ENCODE measurements at regions not wholly inside any gene's neighbourhood (a gene's known extent, or its start where the extent isn't known, plus 50 kb on each side); places are given as distances from the start of the nearest gene placed in this dataset.
A peak's percentile ranks its signal among the peaks of the same experiment; 100 is the strongest.

DNA sequence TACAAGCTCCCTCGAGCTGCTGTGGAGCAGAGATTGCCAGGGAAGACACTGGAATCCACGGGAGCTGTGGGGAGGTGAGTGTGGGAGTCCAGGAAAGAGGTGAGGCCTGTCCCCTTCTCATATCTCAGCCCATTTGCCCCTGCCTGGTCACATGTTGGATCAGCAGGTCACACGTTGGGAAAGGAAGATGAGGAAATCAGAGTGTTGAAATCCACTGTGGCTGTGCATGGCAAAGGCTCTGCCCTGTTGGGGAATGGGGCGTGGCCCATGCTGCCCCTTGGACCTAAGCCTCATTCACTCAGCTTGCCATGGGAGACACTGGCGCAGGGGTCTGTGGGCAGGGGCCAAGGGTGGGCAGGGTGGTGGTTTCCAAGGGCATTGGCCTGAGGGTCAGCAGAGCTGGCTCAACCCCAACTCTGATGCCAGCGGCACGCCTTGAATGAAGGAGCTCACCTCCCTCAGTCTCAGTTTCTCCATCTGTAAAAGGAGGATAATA is 85.4 kb upstream of the CPEB4 start:
- CTCF ChIA-PET, result no interaction called here
- TF ChIP-seq, protein P1, sequence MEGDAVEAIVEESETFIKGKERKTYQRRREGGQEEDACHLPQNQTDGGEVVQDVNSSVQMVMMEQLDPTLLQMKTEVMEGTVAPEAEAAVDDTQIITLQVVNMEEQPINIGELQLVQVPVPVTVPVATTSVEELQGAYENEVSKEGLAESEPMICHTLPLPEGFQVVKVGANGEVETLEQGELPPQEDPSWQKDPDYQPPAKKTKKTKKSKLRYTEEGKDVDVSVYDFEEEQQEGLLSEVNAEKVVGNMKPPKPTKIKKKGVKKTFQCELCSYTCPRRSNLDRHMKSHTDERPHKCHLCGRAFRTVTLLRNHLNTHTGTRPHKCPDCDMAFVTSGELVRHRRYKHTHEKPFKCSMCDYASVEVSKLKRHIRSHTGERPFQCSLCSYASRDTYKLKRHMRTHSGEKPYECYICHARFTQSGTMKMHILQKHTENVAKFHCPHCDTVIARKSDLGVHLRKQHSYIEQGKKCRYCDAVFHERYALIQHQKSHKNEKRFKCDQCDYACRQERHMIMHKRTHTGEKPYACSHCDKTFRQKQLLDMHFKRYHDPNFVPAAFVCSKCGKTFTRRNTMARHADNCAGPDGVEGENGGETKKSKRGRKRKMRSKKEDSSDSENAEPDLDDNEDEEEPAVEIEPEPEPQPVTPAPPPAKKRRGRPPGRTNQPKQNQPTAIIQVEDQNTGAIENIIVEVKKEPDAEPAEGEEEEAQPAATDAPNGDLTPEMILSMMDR (conservative IDR thresholded peaks at IDR 0.05; ENCODE audit: low read depth), result no peak
- DNase-seq (ENCODE audit: low spot score), result peak; percentile 73
- POLR2A ChIA-PET (ENCODE audit: low non-redundant PET), result no interaction called here
- H3K27ac ChIP-seq, result peak overlapping the region; percentile 58

DNA sequence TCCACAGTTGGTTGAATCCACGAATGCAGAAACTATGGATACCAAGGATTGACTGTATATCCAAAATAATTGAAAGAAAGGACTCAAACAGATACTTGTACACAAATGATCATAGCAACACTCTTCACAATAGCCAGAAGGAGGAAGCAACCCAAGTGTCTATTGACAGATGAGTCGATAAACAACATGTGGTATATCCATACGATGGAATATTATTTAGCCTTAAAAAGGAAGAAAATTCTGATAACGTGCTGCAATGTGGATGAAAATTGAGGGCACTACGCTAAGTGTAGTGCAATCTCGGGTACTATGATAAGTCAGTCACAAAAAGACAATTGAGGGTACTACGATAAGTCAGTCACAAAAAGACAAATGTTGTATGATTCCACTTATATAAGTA is 83.6 kb upstream of the CPEB4 start:
- POLR2A ChIA-PET (ENCODE audit: low non-redundant PET), result interaction anchor here (0.6 kb wide), 1 partner anchor 10 kb away, joined by 3 read pairs; no protein-coding TSS in a partner anchor
- CTCF ChIA-PET, result no interaction called here
- TF ChIP-seq, protein P1 (conservative IDR thresholded peaks at IDR 0.05; ENCODE audit: low read depth), result no peak
- DNase-seq (ENCODE audit: low spot score), result no peak
- no peak overlapping the region for H3K27ac ChIP-seq

DNA sequence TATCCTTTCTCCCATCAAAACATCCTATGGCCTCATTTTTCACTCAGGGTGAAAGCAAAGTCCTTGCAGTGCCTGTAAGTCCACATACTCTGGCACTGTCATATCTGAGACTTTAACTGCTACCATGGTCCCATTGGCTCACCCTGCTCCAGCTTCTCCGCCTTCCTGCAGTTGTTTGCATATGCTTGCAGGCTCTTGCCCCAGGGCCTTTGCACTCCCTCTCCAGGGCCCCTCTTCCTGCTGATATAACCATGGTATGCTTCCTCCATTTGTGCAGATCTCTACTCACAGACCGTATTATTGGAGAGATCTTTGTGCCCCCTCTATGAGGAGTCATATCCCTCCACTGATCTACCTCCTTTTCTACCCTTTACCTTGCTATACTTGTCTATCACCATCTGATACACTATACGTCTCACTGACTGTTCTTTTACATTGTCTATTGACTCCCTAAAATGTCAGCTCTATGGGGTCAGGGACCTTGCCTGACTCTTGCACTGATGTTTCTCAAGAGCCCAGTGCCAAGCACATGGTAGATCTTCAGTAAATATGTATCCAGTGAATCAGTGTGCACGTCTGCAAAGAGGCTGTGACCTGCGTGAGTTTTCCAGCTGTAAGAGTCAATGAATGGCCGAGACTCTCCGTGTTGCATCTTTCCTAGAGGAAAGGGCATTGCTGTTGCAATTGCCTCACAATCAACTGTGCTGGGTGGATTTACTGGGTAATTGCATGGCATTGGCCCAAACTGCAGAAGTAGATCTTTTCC is 81.7 kb upstream of the CPEB4 start:
- H3K27ac ChIP-seq, result no peak overlapping the region
- ChIA-PET POLR2A (ENCODE audit: low non-redundant PET) (interaction anchor here (0.5 kb wide), 1 partner anchor 1671 kb away, joined by 3 read pairs; no protein-coding TSS in a partner anchor), CTCF (no interaction called here)
- DNase-seq (ENCODE audit: low spot score), result no peak
- TF ChIP-seq, protein P1 (conservative IDR thresholded peaks at IDR 0.05; ENCODE audit: low read depth), result no peak

DNA sequence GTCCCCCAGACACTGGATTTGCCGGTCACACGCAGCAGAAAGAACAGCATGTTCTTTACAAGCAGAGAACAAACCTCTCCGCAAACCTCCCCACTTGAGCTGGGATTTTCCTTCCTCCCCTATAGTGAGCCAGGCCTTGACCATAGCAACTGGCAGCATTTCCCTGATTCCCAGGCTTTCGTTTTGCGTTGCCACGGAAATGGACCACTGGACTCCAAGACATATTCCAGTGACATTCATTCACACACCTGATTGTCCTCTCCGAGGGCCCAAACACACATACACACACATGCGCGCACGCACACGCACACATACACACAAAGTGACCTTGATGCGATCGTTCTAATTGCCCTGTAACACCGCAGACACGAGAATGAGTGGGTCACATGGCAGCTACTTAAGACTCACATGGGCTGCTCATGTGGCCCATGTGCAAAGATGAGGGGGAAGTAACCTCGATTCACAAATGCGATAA is 80.9 kb upstream of the CPEB4 start:
- CTCF ChIA-PET, result no interaction called here
- no peak overlapping the region for H3K27ac ChIP-seq
- TF ChIP-seq, protein P1 (conservative IDR thresholded peaks at IDR 0.05; ENCODE audit: low read depth), result no peak
- no peak for DNase-seq (ENCODE audit: low spot score)
- POLR2A ChIA-PET (ENCODE audit: low non-redundant PET), result no interaction called here

DNA sequence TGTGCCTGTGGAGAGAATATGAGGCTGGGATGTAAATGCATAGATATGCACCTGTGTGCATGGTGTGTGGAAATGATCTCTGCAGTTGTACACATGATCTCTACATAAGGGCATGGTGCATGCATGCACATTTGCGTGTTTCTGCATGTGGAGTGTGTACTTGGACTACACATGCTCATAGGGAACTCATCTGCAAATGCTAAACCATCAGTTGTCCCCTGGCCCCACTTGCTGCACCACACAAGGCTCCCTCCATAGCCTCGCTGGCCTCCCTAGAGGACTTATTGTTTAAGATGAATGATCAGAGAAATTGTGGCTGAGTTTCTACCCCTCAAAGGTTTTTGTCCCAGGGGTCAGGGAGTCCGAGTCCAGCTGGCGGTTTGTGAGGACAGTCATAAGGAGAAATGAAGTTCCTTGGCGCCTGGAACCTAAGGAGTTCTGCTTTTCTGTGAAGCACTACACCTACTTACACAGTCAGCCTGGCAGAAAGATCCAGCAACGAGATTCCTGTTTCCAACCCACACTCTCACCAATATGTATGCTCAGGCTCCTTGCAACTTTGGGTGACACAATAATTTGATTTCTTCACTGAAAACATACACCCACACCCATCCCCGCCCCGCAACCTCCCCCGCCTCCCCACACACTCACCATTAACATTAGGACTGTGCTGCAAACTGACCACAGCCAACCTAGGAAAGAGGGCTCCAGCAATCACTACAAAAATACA is 79.9 kb upstream of the CPEB4 start:
- H3K27ac ChIP-seq, result no peak overlapping the region
- CTCF ChIA-PET, result no interaction called here
- TF ChIP-seq, protein P1 (conservative IDR thresholded peaks at IDR 0.05; ENCODE audit: low read depth), result no peak
- DNase-seq (ENCODE audit: low spot score), result no peak
- POLR2A ChIA-PET (ENCODE audit: low non-redundant PET), result no interaction called here

DNA sequence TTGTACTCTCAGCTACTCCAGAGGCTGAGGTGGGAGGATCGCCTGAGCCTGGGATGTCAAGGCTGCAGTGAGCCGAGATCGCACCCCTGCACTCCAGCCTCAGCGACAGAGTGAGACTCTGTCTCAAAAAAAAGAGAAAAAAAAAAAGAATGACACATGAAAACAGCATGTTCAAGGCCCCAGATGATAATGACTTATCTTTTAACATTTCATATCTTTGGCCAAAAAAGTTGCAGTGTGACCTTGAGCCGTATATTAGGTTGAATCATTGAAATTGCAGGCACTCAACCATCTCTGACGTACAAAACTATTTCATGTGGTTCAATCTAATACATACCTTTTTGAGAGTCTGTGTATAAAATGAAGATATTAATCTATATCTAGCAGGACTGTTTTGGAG is 79.1 kb upstream of the CPEB4 start:
- POLR2A ChIA-PET (ENCODE audit: low non-redundant PET), result no interaction called here
- no peak overlapping the region for H3K27ac ChIP-seq
- DNase-seq (ENCODE audit: low spot score), result no peak
- CTCF ChIA-PET, result no interaction called here
- TF ChIP-seq, protein P1 (conservative IDR thresholded peaks at IDR 0.05; ENCODE audit: low read depth), result no peak
